Prostate gland (tissue), 2 donors: ENCODE measurements at regions not wholly inside any gene's neighbourhood (a gene's known extent, or its start where the extent isn't known, plus 50 kb on each side); places are given as distances from the start of the nearest gene placed in this dataset.

ENCODE experiments used
- POLR2A ChIP-seq: fragments of 450-650 bp; IDR thresholded peaks from one replicate; pipeline ENCODE4 v1.6.1; 2016; ENCODE audit warnings: antibody characterized with exemption, mild to moderate bottlenecking
- TF ChIP-seq, protein P1 (sequence below), 4 experiments: fragments of 200-600 bp in 2 of 4; fragments of 450-650 bp in 2 of 4; sonication (generic) in 2 of 4; IDR thresholded peaks; 1 replicate in 3 of 4; 2 replicates in 1 of 4; pipeline ENCODE4 v1.5.1; 2016 to 2019; ENCODE audit warnings: antibody characterized with exemption in 4 of 4, mild to moderate bottlenecking in 2 of 4, moderate library complexity in 2 of 4

DNA sequence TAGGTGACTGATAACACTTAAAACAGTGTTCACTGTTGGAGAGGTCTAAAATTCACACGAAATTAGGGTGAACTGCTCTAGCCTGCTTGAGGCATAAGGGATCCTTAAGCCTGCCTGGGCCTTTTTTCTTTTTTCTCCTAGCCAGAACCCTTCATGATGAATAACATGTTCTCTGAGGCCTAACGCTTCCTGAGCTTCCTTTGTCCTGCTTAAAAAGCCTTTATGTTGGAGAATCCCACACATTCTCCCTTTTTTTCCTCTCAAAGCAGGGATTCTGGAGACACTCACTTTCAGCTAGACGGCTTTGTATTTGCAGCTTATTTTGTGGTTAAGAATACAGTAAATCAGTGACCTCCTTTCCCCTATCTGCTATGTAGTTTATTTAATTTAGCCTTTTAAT is 354.7 kb upstream of the PHF14 start:
- TF ChIP-seq, protein P1, sequence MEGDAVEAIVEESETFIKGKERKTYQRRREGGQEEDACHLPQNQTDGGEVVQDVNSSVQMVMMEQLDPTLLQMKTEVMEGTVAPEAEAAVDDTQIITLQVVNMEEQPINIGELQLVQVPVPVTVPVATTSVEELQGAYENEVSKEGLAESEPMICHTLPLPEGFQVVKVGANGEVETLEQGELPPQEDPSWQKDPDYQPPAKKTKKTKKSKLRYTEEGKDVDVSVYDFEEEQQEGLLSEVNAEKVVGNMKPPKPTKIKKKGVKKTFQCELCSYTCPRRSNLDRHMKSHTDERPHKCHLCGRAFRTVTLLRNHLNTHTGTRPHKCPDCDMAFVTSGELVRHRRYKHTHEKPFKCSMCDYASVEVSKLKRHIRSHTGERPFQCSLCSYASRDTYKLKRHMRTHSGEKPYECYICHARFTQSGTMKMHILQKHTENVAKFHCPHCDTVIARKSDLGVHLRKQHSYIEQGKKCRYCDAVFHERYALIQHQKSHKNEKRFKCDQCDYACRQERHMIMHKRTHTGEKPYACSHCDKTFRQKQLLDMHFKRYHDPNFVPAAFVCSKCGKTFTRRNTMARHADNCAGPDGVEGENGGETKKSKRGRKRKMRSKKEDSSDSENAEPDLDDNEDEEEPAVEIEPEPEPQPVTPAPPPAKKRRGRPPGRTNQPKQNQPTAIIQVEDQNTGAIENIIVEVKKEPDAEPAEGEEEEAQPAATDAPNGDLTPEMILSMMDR (IDR thresholded peaks at IDR 0.05) = no peak
- TF ChIP-seq POLR2A = no peak
